AG09319 (cell line): ENCODE measurements at regions not wholly inside any gene's neighbourhood (a gene's known extent, or its start where the extent isn't known, plus 50 kb on each side); places are given as distances from the start of the nearest gene placed in this dataset.

Experiments used
- DNase-seq: peaks from one replicate; pipeline ENCODE4 v3.0.0-alpha.2; 2010; ENCODE audit warnings: low read depth; ENCODE audit errors: extremely low read depth
- TF ChIP-seq, protein P1 (sequence below): IDR thresholded peaks from 2 replicates; pipeline ENCODE4 v1.5.1; 2011; ENCODE audit warnings: low read depth, mild to moderate bottlenecking, inconsistent platforms, low read length, moderate library complexity

DNA sequence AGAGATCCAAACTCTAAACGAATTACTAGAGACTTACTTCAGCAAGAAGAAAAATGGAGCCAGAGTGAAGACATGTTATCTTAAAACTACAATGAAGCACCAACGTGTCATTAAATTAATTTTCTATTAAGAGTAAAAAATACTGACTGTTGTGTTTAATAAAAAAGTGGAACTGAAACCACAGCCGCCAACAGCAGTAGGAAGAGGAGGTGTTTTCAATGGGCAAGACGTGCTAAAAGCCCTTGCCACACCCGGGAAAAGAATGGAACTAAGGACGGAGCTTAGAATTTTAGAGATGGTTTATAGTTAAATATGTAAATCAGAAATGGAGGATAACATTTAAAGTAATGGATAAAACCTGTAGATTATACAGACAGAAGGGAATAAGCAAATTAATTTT, 608.7 kb downstream of the TFAP2A start:
- TF ChIP-seq, protein P1, sequence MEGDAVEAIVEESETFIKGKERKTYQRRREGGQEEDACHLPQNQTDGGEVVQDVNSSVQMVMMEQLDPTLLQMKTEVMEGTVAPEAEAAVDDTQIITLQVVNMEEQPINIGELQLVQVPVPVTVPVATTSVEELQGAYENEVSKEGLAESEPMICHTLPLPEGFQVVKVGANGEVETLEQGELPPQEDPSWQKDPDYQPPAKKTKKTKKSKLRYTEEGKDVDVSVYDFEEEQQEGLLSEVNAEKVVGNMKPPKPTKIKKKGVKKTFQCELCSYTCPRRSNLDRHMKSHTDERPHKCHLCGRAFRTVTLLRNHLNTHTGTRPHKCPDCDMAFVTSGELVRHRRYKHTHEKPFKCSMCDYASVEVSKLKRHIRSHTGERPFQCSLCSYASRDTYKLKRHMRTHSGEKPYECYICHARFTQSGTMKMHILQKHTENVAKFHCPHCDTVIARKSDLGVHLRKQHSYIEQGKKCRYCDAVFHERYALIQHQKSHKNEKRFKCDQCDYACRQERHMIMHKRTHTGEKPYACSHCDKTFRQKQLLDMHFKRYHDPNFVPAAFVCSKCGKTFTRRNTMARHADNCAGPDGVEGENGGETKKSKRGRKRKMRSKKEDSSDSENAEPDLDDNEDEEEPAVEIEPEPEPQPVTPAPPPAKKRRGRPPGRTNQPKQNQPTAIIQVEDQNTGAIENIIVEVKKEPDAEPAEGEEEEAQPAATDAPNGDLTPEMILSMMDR = no peak
- no peak for DNase-seq

DNA sequence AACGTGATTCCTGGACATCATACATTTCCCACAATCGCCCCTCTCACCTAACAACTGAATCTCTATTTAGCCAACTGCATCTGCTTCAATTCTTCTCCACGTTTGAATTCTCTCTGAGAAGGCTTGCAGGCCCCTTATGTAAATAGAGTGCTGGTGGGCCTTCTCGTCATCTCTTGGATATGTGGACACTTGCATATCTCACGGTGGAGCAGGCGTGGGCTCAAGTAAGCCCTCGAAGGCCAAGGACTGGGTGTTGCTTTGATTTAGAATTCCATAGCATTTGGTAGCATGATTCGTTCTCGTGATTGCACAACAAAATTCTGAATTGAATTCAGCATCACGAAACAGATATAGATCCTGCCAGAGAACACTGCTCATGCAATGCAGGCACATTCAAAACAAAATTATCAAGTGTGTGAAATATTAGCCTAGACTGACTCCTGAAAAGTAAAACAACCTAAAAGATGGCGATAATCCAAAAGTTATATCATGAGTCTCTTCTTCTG, 613.6 kb downstream of the TFAP2A start:
- DNase-seq = peak; percentile 19
- TF ChIP-seq, protein P1 = no peak

DNA sequence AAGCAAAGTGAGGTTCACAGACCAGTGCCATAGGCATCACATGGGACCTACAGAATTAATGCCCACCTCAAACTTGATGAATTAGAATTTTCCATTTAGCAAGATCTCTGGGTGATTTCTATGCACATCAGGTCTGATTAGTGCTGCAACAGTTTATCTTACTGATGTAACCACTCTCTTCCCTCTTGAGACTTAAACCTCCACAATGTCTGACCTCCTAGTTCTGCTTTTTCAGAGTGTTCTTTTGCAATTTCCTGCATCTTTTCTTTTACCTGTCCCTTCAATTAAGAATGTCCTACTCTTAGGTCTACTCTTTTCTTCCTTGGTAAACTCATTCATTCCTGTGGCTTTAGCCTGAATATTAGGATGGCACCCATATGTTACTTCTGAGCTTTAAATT, 615.3 kb downstream of the TFAP2A start:
- TF ChIP-seq, protein P1 = no peak
- DNase-seq = no peak

DNA sequence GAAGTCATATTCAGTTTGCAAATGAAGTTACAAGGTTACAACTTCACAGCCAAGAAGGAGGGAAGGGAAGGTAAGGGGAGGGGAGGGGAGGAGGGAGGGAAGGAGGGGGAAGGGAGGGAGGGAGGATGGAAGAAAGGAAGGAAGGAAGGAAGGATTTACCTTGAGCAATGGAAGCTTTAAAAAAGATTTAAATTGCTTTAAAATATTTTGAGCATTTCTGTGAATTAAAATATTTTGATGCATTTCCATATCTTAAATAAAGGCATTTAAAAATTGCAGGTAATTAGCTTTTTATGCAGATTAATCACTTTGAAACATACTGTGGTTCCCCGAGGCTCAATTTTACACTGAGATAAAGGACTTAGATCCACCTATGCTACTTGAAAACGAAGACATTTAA, 618.0 kb downstream of the TFAP2A start:
- TF ChIP-seq, protein P1 = no peak

DNA sequence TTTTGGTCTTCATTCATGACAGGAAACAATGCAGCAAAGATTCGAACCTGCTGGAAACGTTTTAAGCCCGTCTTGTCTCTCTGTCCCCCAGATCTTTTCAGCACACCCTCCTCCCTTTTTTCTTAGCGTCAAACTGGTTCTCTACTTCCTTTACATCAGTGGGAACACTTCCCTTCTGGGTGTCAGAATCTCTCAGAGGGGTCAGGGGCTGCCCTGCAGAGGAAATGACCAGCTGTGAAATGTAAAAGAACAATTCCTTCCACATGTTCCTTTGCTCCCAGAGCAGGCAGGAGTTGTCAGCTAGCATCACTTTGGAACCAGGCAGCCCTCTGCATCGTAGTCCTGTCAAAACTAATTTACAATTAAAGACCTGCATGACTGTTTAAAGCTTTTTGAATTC, 619.0 kb downstream of the TFAP2A start:
- TF ChIP-seq, protein P1 = no peak
- no peak for DNase-seq

More for the DNA sequence above, 618.0 kb downstream of the TFAP2A start:
- no peak for DNase-seq

DNA sequence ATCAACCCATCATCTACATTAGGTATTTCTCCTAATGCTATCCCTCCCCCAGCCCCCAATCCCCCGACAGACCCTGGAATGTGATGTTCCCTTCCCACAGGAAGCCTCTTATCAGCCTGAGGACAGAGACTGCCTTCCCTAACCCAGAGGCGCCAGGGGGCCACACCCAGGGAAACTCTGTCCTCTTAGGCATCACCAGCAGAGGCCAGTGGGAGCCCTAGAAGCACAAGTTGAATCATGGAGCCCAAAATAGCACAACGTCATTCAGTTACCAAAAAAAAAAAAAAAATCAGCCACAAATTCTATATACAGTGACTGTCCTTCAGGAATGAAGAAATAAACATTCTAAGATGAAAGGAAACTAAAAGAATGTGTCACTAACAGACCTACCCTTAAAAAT, 625.7 kb downstream of the TFAP2A start:
- DNase-seq = no peak
- TF ChIP-seq, protein P1 = no peak

DNA sequence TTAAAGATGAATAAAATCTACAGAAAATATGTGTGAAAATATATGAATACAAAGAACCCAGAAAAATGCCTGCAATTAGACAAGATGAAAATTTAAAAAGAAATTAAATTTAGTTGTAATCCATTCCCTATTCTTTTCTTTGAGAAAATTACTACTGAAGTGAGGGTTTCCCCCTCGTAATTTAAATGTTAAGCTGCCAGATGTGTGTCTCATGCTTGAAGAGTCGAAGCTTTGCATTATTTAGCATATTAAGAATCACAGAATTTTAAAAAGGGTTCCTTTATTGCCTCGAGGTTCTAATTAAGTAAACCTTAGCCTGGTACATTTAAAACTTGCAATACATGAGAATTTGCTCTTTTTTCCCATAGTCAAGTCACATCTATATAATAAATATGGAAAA, 630.1 kb downstream of the TFAP2A start:
- no peak for DNase-seq
- TF ChIP-seq, protein P1 = no peak
